H7 (cell line): ENCODE measurements at regions not wholly inside any gene's neighbourhood (a gene's known extent, or its start where the extent isn't known, plus 50 kb on each side); places are given as distances from the start of the nearest gene placed in this dataset.
A peak's percentile ranks its signal among the peaks of the same experiment; 100 is the strongest.

Source experiments
- DNase-seq: peaks from one replicate; pipeline ENCODE4 v3.0.0; 2012
- H3K27me3 ChIP-seq: 2 replicates; pipeline ENCODE4 v1.6.0; 2011; ENCODE audit warnings: mild to moderate bottlenecking, low read length; ENCODE audit not compliant: control insufficient read depth, insufficient read depth
- H3K36me3 ChIP-seq: replicated peaks from 2 replicates; pipeline ENCODE4 v1.5.1; 2011; ENCODE audit warnings: low read length; ENCODE audit not compliant: control insufficient read depth, insufficient read depth
- H3K4me3 ChIP-seq: 2 replicates; pipeline ENCODE4 v1.5.1; 2011; ENCODE audit warnings: low read depth, mild to moderate bottlenecking, control low read depth, low read length, moderate library complexity; ENCODE audit not compliant: insufficient read depth

- H3K36me3 ChIP-seq, result no peaks in the 10 kb centered on the region
- no peak for DNase-seq
These were observed 403.6 kb upstream of the C2CD4B start for GRCh38 chr15:62568702-62569101.

GRCh38 chr15:62569460-62570404 is 404.6 kb upstream of the C2CD4B start:
- no peak overlapping the region for H3K4me3 ChIP-seq
- no peak for DNase-seq
- no peaks in the 10 kb centered on the region for H3K27me3 ChIP-seq
- H3K36me3 ChIP-seq, result no peaks in the 10 kb centered on the region

More at GRCh38 chr15:62568702-62569101, 403.6 kb upstream of the C2CD4B start:
- Histone ChIP-seq H3K4me3 (no peak overlapping the region), H3K27me3 (no peaks in the 10 kb centered on the region)

GRCh38 chr15:62570405-62570783 is 405.3 kb upstream of the C2CD4B start:
- H3K36me3 ChIP-seq, result no peaks in the 10 kb centered on the region
- DNase-seq, result no peak
- H3K27me3 ChIP-seq, result no peaks in the 10 kb centered on the region
- H3K4me3 ChIP-seq, result no peak overlapping the region

GRCh38 chr15:62571072-62571471 is 406.0 kb upstream of the C2CD4B start:
- Histone ChIP-seq H3K27me3 (no peaks in the 10 kb centered on the region), H3K4me3 (no peak overlapping the region)

GRCh38 chr15:62572797-62573196 is 407.7 kb upstream of the C2CD4B start:
- Histone ChIP-seq H3K4me3 (no peak overlapping the region), H3K36me3 (no peaks in the 10 kb centered on the region), H3K27me3 (no peaks in the 10 kb centered on the region)
- DNase-seq, result peak; percentile 72

More at GRCh38 chr15:62571072-62571471, 406.0 kb upstream of the C2CD4B start:
- H3K36me3 ChIP-seq, result no peaks in the 10 kb centered on the region
- DNase-seq, result no peak

- DNase-seq, result no peak
- Histone ChIP-seq H3K4me3 (no peak overlapping the region), H3K36me3 (no peaks in the 10 kb centered on the region), H3K27me3 (no peaks in the 10 kb centered on the region)
These were observed 408.8 kb upstream of the C2CD4B start for GRCh38 chr15:62573876-62574275.

- no peak for DNase-seq
These were observed 413.5 kb upstream of the C2CD4B start for GRCh38 chr15:62578546-62578945.

GRCh38 chr15:62578960-62579359 is 413.9 kb upstream of the C2CD4B start:
- Histone ChIP-seq H3K36me3 (no peaks in the 10 kb centered on the region), H3K27me3 (no peaks in the 10 kb centered on the region), H3K4me3 (no peak overlapping the region)
- no peak for DNase-seq

More at GRCh38 chr15:62578546-62578945, 413.5 kb upstream of the C2CD4B start:
- no peak overlapping the region for H3K4me3 ChIP-seq
- no peaks in the 10 kb centered on the region for H3K27me3 ChIP-seq
- no peaks in the 10 kb centered on the region for H3K36me3 ChIP-seq

GRCh38 chr15:62579842-62580241 is 414.8 kb upstream of the C2CD4B start:
- DNase-seq, result no peak
- Histone ChIP-seq H3K4me3 (no peak overlapping the region), H3K27me3 (no peaks in the 10 kb centered on the region), H3K36me3 (no peaks in the 10 kb centered on the region)

- H3K27me3 ChIP-seq, result no peaks in the 10 kb centered on the region
- H3K36me3 ChIP-seq, result no peaks in the 10 kb centered on the region
- H3K4me3 ChIP-seq, result no peak overlapping the region
- peak; percentile 38 for DNase-seq
These were observed 417.5 kb upstream of the C2CD4B start for GRCh38 chr15:62582580-62582979.

GRCh38 chr15:62584301-62585235 is 419.5 kb upstream of the C2CD4B start:
- no peaks in the 10 kb centered on the region for H3K27me3 ChIP-seq
- no peak for DNase-seq
- H3K4me3 ChIP-seq, result no peak overlapping the region
- no peaks in the 10 kb centered on the region for H3K36me3 ChIP-seq

- DNase-seq, result no peak
- H3K36me3 ChIP-seq, result no peaks in the 10 kb centered on the region
- H3K4me3 ChIP-seq, result no peak overlapping the region
- no peaks in the 10 kb centered on the region for H3K27me3 ChIP-seq
These were observed 424.0 kb upstream of the C2CD4B start for GRCh38 chr15:62588938-62589670.

GRCh38 chr15:62591842-62592838 is 427.1 kb upstream of the C2CD4B start:
- no peak overlapping the region for H3K4me3 ChIP-seq
- no peak for DNase-seq
- no peaks in the 10 kb centered on the region for H3K36me3 ChIP-seq
- H3K27me3 ChIP-seq, result no peaks in the 10 kb centered on the region
